ENCODE measurements at regions not wholly inside any gene's neighbourhood (a gene's known extent, or its start where the extent isn't known, plus 50 kb on each side); places are given as distances from the start of the nearest gene placed in this dataset.
"Not testable (repeated sequence)": the region's sequence is repeated elsewhere in the genome, so short reads cannot be mapped to it uniquely, and the experiment has no call there.

GRCh38 chr6:137969874-137970273, 102.8 kb downstream of the TNFAIP3 start:
- DNase-seq = no peak

- no peak for DNase-seq
Observed at GRCh38 chr6:137970368-137970767, 103.3 kb downstream of the TNFAIP3 start.

- no peak for DNase-seq
Observed at GRCh38 chr6:137973201-137973600, 106.1 kb downstream of the TNFAIP3 start.

GRCh38 chr6:137975188-137975940, 108.3 kb downstream of the TNFAIP3 start:
- DNase-seq = peak; percentile 75 to 89

- no peak for DNase-seq
Observed at GRCh38 chr6:137976430-137976829, 109.4 kb downstream of the TNFAIP3 start.

GRCh38 chr6:137977206-137977605, 110.1 kb downstream of the TNFAIP3 start:
- DNase-seq = no peak

- no peak for DNase-seq
Observed at GRCh38 chr6:137977814-137978213, 110.8 kb downstream of the TNFAIP3 start.

- no peak for DNase-seq
Observed at GRCh38 chr6:137978252-137978896, 111.3 kb downstream of the TNFAIP3 start.

GRCh38 chr6:137979263-137979662, 112.2 kb downstream of the TNFAIP3 start:
- not testable (repeated sequence) for DNase-seq

GRCh38 chr6:137980777-137981176, 113.7 kb downstream of the TNFAIP3 start:
- no peak for DNase-seq

GRCh38 chr6:137981758-137982157, 114.7 kb downstream of the TNFAIP3 start:
- no peak for DNase-seq

GRCh38 chr6:137982418-137983189, 115.5 kb downstream of the TNFAIP3 start:
- DNase-seq = no peak

GRCh38 chr6:137983269-137983668, 116.2 kb downstream of the TNFAIP3 start:
- no peak for DNase-seq

- no peak for DNase-seq
Observed at GRCh38 chr6:137989664-137990063, 117.6 kb downstream of the PERP start.

- no peak for DNase-seq
Observed at GRCh38 chr6:137995371-137995770, 111.8 kb downstream of the PERP start.

- no peak for DNase-seq
Observed at GRCh38 chr6:137998461-137999019, 108.7 kb downstream of the PERP start.

GRCh38 chr6:137999815-138000214, 107.4 kb downstream of the PERP start:
- DNase-seq = no peak

- peak; percentile 72 to 73 for DNase-seq
Observed at GRCh38 chr6:138000941-138001340, 106.3 kb downstream of the PERP start.

GRCh38 chr6:138001750-138002349, 105.4 kb downstream of the PERP start:
- DNase-seq = peak; percentile 66 to 77

- DNase-seq = peak; percentile 70 to 72
Observed at GRCh38 chr6:138004430-138005287, 102.6 kb downstream of the PERP start.

GRCh38 chr6:138005846-138006245, 101.4 kb downstream of the PERP start:
- DNase-seq = no peak

- peak; percentile 14 to 25 for DNase-seq
Observed at GRCh38 chr6:138007014-138007472, 100.2 kb downstream of the PERP start.
